ENCODE measurements at regions not wholly inside any gene's neighbourhood (a gene's known extent, or its start where the extent isn't known, plus 50 kb on each side); places are given as distances from the start of the nearest gene placed in this dataset.

DNA sequence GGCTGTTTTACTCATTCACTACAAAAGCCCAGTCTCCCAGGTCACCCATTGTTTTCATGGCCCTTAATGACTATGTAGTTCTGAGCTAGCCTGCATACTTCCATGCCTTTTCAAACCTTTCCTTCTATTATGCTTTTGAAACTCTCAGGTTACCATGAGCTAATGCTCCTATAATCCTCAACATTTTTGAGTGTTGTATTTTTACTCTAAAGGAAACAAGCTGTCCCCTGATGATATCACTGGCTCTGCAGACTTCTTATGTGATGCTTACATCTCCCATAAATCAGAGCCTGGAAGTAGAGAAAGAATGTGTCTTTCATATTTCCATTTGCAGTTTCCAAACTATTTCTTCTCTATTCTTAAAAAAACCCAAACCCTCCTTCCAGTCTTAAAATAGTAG is 159.0 kb upstream of the RAG2 start:
- no peak for TF ChIP-seq EZH2 (IDR thresholded peaks at IDR 0.05; ENCODE audit: insufficient read depth, poor library complexity, severe bottlenecking)
- no peak for TF ChIP-seq EZH2phosphoT487 (IDR thresholded peaks at IDR 0.05; ENCODE audit: insufficient read depth, low read depth)

Measured in GM23248 (cell line).